AG09319 (cell line): ENCODE measurements at regions not wholly inside any gene's neighbourhood (a gene's known extent, or its start where the extent isn't known, plus 50 kb on each side); places are given as distances from the start of the nearest gene placed in this dataset.
"Not testable (repeated sequence)": the region's sequence is repeated elsewhere in the genome, so short reads cannot be mapped to it uniquely, and the experiment has no call there.

Experiments used
- DNase-seq: peaks from one replicate; pipeline ENCODE4 v3.0.0-alpha.2; 2010; ENCODE audit warnings: low read depth; ENCODE audit errors: extremely low read depth
- CTCF ChIP-seq: IDR thresholded peaks from 2 replicates; pipeline ENCODE4 v1.5.1; 2011; ENCODE audit warnings: low read depth, mild to moderate bottlenecking, inconsistent platforms, low read length, moderate library complexity

DNA sequence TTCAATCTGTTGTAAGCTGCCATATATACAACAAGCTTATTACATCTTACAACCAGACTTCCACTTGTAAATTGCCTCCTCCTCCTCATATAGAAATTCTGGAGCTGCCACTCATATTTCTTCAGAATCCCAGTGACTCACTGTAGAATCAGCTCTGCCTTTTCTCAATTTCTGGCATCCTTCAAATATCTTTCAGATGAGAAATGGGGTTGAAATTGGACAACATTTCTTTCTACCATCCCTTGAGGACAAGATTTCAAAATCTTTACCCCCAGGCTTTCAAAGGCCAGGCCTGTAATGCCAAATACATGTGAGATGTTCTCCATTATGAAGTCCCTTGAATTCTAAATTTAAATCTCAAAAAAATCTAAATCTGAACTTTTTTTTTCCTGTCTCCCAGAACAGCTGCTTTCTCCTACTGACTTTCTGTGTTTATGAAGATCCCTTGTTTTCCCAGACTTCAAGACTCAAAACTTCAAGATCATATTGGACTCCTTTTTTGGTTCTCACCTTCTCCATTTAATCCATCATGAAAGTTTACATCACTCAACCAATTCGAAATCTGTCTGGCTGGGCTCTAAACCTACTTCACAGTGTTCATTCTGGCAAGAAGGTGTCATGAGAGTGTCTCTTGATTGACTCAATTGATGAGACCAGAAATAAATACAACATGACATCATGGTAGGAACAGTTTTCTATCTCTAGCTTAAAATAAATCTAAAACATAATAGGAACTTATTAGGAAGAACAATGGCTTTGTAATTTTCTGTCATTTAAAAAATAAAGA, 109.8 kb downstream of the HMHB1 start:
- DNase-seq = peak; percentile 75
- no peak for TF ChIP-seq CTCF

DNA sequence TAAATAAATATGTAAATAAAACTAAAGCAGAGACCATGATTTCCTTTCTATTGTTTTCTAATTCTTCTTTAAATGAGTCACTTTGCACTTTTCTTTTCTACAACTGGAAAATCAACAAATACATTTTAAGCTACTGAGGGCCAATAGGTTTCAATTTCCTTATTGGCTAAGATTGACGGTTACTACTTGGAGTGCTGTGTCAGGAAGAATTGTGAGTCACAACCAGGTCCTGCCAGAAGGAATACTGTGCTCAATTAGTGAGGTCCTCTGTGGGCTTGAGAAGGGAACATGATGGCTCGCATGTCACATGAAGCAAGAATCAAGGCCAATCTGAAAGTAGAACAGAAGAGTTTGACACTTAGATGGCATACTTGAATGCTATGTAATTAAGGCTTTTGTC, 110.8 kb downstream of the HMHB1 start:
- DNase-seq = no peak
- TF ChIP-seq CTCF = no peak

- TF ChIP-seq CTCF = no peak
Observed at GRCh38 chr5:143923634-143924266, 111.8 kb downstream of the HMHB1 start.

GRCh38 chr5:143924311-143924978, 112.5 kb downstream of the HMHB1 start:
- DNase-seq = no peak
- no peak for TF ChIP-seq CTCF

More at GRCh38 chr5:143923634-143924266, 111.8 kb downstream of the HMHB1 start:
- DNase-seq = no peak

GRCh38 chr5:143924979-143925325, 113.0 kb downstream of the HMHB1 start:
- not testable (repeated sequence) for DNase-seq

DNA sequence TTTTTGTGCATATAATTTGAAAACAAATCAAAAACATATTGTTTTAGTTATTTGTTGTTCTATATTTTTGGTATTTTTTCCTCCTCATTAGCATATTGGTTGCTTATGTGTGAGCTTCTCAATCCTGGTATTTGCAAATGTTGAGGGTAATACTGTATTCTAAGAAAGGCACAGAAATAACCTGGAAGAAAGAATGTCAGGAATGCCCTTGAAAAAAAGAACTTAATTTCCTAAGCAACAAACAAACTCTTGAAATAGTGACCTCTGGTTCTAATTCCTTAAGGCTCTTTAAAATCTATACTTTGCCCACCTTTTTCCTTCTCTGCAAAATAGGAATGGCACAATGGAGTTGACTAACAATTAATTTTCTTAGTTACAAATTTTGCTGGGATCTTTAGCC, 117.5 kb downstream of the HMHB1 start:
- DNase-seq = no peak
- TF ChIP-seq CTCF = no peak

DNA sequence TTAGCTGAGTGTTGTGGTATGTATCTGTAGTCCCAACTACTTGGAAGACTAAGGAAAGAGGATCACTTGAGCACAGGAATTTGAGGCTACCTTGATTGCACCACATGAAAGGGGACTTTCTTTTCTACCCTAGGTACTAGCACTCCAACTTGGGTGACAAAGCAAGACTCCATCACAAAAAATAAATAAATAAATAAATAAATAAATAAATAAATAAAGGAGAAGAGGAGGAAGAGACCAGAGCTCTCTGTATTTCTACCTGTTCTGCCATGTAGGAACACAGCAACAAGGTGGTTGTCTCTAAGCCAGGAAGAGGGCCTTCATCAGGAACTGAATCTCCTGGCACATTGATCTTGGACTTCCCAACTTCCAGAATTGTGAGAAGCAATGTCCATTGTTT, 118.6 kb downstream of the HMHB1 start:
- DNase-seq = no peak
- TF ChIP-seq CTCF = no peak
